SK-N-SH (cell line): ENCODE measurements at regions not wholly inside any gene's neighbourhood (a gene's known extent, or its start where the extent isn't known, plus 50 kb on each side); places are given as distances from the start of the nearest gene placed in this dataset.

ENCODE experiments used
- CTCF ChIA-PET: fragments of 300-600, 350-600 bp; formaldehyde crosslinking; extraction: SDS; loops from one replicate; lab custom pipeline; 2021; lab: Yijun Ruan, JAX
- POLR2A ChIA-PET: fragments of 350-600 bp; sonication (Branson Sonifier 250); formaldehyde crosslinking; extraction: SDS; loops from one replicate; lab custom pipeline; 2020; ENCODE audit warnings: antibody characterized with exemption, inconsistent platforms; lab: Yijun Ruan, JAX
- DNase-seq: peaks from one replicate; pipeline ENCODE4 v3.0.0; 2012
- H2AFZ ChIP-seq: fragments of 200-600 bp; sonication (generic); 2 replicates; pipeline ENCODE4 v1.8.1; 2016; ENCODE audit warnings: antibody characterized with exemption, mild to moderate bottlenecking, low read depth
- H3F3A ChIP-seq: fragments of 200-600 bp; sonication (generic); replicated peaks from 2 replicates; pipeline ENCODE3; 2016; ENCODE audit warnings: antibody characterized with exemption, mild to moderate bottlenecking; ENCODE audit not compliant: insufficient read depth
- H3K27ac ChIP-seq, 2 experiments: fragments of 200-500 bp in 1 of 2; fragments of 200-600 bp in 1 of 2; sonication (Bioruptor generic) in 1 of 2; sonication (generic), shearing (Covaris generic) in 1 of 2; 2 replicates each; pipeline versions ENCODE4 v1.5.1 to v1.6.1; 2014 to 2016; ENCODE audit warnings: low read depth in 2 of 2, inconsistent platforms in 1 of 2, low read length in 1 of 2, mild to moderate bottlenecking in 1 of 2, mixed read lengths in 1 of 2
- H3K27me3 ChIP-seq: fragments of 200-600 bp; sonication (generic), shearing (Covaris generic); 2 replicates; pipeline ENCODE4 v1.6.1; 2016; ENCODE audit warnings: mixed run types; ENCODE audit not compliant: insufficient read depth
- H3K36me3 ChIP-seq, 2 experiments: fragments of 200-500 bp in 1 of 2; fragments of 200-600 bp in 1 of 2; sonication (Bioruptor generic) in 1 of 2; sonication (generic) in 1 of 2; replicated peaks in 1 of 2; 2 replicates each; pipeline versions ENCODE3 to v1.5.1; 2014 to 2016; ENCODE audit warnings: low read length in 1 of 2, mild to moderate bottlenecking in 1 of 2; ENCODE audit not compliant: insufficient read depth in 2 of 2, control insufficient read depth in 1 of 2
- H3K4me1 ChIP-seq, 2 experiments: fragments of 200-500 bp in 1 of 2; fragments of 200-600 bp in 1 of 2; sonication (Bioruptor generic) in 1 of 2; sonication (generic), shearing (Covaris generic) in 1 of 2; 2 replicates each; pipeline versions ENCODE4 v1.5.1 to v1.6.1; 2014 to 2016; ENCODE audit warnings: low read depth in 1 of 2, low read length in 1 of 2, mixed run types in 1 of 2; ENCODE audit not compliant: insufficient read depth in 2 of 2, control insufficient read depth in 1 of 2
- H3K4me2 ChIP-seq: fragments of 200-600 bp; sonication (generic), shearing (Covaris generic); 2 replicates; pipeline ENCODE4 v1.6.1; 2017; ENCODE audit warnings: mixed run types
- H3K4me3 ChIP-seq, 2 experiments: fragments of 200-500 bp in 1 of 2; fragments of 200-600 bp in 1 of 2; sonication (Bioruptor generic) in 1 of 2; sonication (generic), shearing (Covaris generic) in 1 of 2; 2 replicates each; pipeline versions ENCODE4 v1.5.1 to v1.8.1; 2014 to 2016; ENCODE audit warnings: low read depth in 2 of 2, inconsistent platforms in 1 of 2, low read length in 1 of 2, mild to moderate bottlenecking in 1 of 2, mixed read lengths in 1 of 2, moderate library complexity in 1 of 2
- H3K79me2 ChIP-seq: fragments of 200-600 bp; sonication (generic); 2 replicates; pipeline ENCODE4 v1.8.1; 2017; ENCODE audit warnings: mild to moderate bottlenecking; ENCODE audit not compliant: insufficient read depth
- H3K9ac ChIP-seq: fragments of 200-600 bp; sonication (generic); 2 replicates; pipeline ENCODE4 v1.6.1; 2017; ENCODE audit warnings: mixed run types
- H3K9me2 ChIP-seq: fragments of 200-600 bp; sonication (generic); 2 replicates; pipeline ENCODE4 v1.6.1; 2017; ENCODE audit warnings: mixed run types
- H3K9me3 ChIP-seq: fragments of 200-600 bp; sonication (generic); 2 replicates; pipeline ENCODE4 v1.6.1; 2017; ENCODE audit warnings: mixed run types, mild to moderate bottlenecking, moderate library complexity
- H4K20me1 ChIP-seq: fragments of 200-600 bp; sonication (generic); 2 replicates; pipeline ENCODE4 v1.6.1; 2017; ENCODE audit warnings: mild to moderate bottlenecking, mixed run types; ENCODE audit not compliant: insufficient read depth
- ELF1 ChIP-seq: IDR thresholded peaks from 2 replicates; pipeline ENCODE4 v1.4.0; 2012
- EZH2phosphoT487 ChIP-seq: fragments of 200-600 bp; sonication (generic); IDR thresholded peaks from 2 replicates; pipeline ENCODE4 v1.6.1; 2017; ENCODE audit warnings: low read depth, mixed run types, mild to moderate bottlenecking, antibody characterized with exemption, moderate library complexity, borderline replicate concordance
- GATA2 ChIP-seq: sonication (generic); formaldehyde crosslinking; IDR thresholded peaks from 2 replicates; pipeline ENCODE4 v1.5.0; 2020; ENCODE audit warnings: mild to moderate bottlenecking, missing genetic modification reagents
- JUND ChIP-seq: IDR thresholded peaks from 2 replicates; pipeline ENCODE4 v1.4.0; 2012
- MAX ChIP-seq: IDR thresholded peaks from 2 replicates; pipeline ENCODE4 v1.4.0; 2012; ENCODE audit warnings: low read depth
- MXI1 ChIP-seq: IDR thresholded peaks from 2 replicates; pipeline ENCODE4 v1.6.1; 2012; ENCODE audit warnings: mild to moderate bottlenecking, low read depth, low read length, improper control_type of control experiment
- NFIC ChIP-seq: IDR thresholded peaks from 2 replicates; pipeline ENCODE4 v1.4.0; 2012; ENCODE audit warnings: borderline replicate concordance
- RCOR1 ChIP-seq: fragments of 150-350 bp; IDR thresholded peaks from 2 replicates; pipeline ENCODE4 v1.6.1; 2017; ENCODE audit warnings: antibody characterized with exemption, low read length
- REST ChIP-seq: IDR thresholded peaks from 2 replicates; pipeline ENCODE4 v1.6.1; 2012; ENCODE audit warnings: mild to moderate bottlenecking, low read depth, low read length, moderate library complexity
- RFX5 ChIP-seq: IDR thresholded peaks from 2 replicates; pipeline ENCODE4 v1.6.1; 2012; ENCODE audit warnings: mild to moderate bottlenecking, improper control_type of control experiment, low read length
- SMC3 ChIP-seq: IDR thresholded peaks from 2 replicates; pipeline ENCODE4 v1.6.1; 2012; ENCODE audit warnings: low read depth, low read length, improper control_type of control experiment
- TCF12 ChIP-seq: IDR thresholded peaks from 2 replicates; pipeline ENCODE4 v1.4.0; 2012
- TEAD4 ChIP-seq: IDR thresholded peaks from 2 replicates; pipeline ENCODE4 v1.4.0; 2012; ENCODE audit warnings: mild to moderate bottlenecking, borderline replicate concordance; ENCODE audit not compliant: insufficient read depth
- ZBTB33 ChIP-seq: IDR thresholded peaks from 2 replicates; pipeline ENCODE4 v1.4.0; 2012; ENCODE audit warnings: low read depth, borderline replicate concordance
- WGBS: methylation state at CpG from one replicate; pipeline ENCODE4 v1.1.6; 2017; ENCODE audit warnings: low lambda C conversion rate; 5-methylcytosine and 5-hydroxymethylcytosine counted together

GRCh38 chr20:22260506-22260905 lies 323.9 kb downstream of the FOXA2 start:
- DNase-seq: no peak
- CTCF ChIA-PET: no interaction called here
- H3K4me1 ChIP-seq: no peaks in the 10 kb centered on the region
- H4K20me1 ChIP-seq: no peaks in the 10 kb centered on the region
- POLR2A ChIA-PET: no interaction called here
- no peak overlapping the region for H3K27ac ChIP-seq
- no peaks in the 10 kb centered on the region for H3K79me2 ChIP-seq
- 0 out of 2 replicates have a peak overlapping the region, but pooled peaks have one; percentile 22 for H2AFZ ChIP-seq
- no peak overlapping the region for H3K4me3 ChIP-seq
- no peak overlapping the region for H3K9ac ChIP-seq
- H3K9me3 ChIP-seq: no peaks in the 10 kb centered on the region
- no peaks in the 10 kb centered on the region for H3K9me2 ChIP-seq
- no peak overlapping the region for H3K4me2 ChIP-seq
- TF ChIP-seq EZH2phosphoT487: no peak
- TF ChIP-seq ZBTB33: no peak
- TF ChIP-seq ELF1: no peak
- TF ChIP-seq JUND: no peak
- no peak for TF ChIP-seq TEAD4
- no peak for TF ChIP-seq SMC3
- no peak for TF ChIP-seq REST
- TF ChIP-seq GATA2: no peak
- no peak for TF ChIP-seq MXI1
- no peak for TF ChIP-seq NFIC
- TF ChIP-seq RCOR1: no peak
- TF ChIP-seq MAX: no peak
- TF ChIP-seq TCF12: no peak
- no peak for TF ChIP-seq RFX5
- H3K36me3 ChIP-seq: no peaks in the 10 kb centered on the region
- no peaks in the 10 kb centered on the region; the same call in 1 of the 2 replicates for H3K27me3 ChIP-seq
- 4% methylated on average over 1 of the region's 1 CpG for WGBS
- no peaks in the 10 kb centered on the region for H3F3A ChIP-seq

- 3% methylated on average over 6 of the region's 6 CpGs for WGBS
- no peak for DNase-seq
- Histone ChIP-seq H3K9me2 (no peaks in the 10 kb centered on the region), H3K9ac (no peak overlapping the region), H3K27ac (no peak overlapping the region), H3K9me3 (no peaks in the 10 kb centered on the region), H3K27me3 (no peaks in the 10 kb centered on the region), H3K4me1 (no peaks in the 10 kb centered on the region), H4K20me1 (no peaks in the 10 kb centered on the region), H2AFZ (no peak overlapping the region), H3K4me3 (no peak overlapping the region), H3K36me3 (no peaks in the 10 kb centered on the region), H3K4me2 (no peak overlapping the region), H3F3A (no peaks in the 10 kb centered on the region), H3K79me2 (no peaks in the 10 kb centered on the region)
- no peak for TF ChIP-seq ELF1
- ChIA-PET CTCF (no interaction called here), POLR2A (no interaction called here)
Observed at GRCh38 chr20:22257912-22258311, 326.5 kb downstream of the FOXA2 start.
